ENCODE measurements at regions not wholly inside any gene's neighbourhood (a gene's known extent, or its start where the extent isn't known, plus 50 kb on each side); places are given as distances from the start of the nearest gene placed in this dataset.

DNA sequence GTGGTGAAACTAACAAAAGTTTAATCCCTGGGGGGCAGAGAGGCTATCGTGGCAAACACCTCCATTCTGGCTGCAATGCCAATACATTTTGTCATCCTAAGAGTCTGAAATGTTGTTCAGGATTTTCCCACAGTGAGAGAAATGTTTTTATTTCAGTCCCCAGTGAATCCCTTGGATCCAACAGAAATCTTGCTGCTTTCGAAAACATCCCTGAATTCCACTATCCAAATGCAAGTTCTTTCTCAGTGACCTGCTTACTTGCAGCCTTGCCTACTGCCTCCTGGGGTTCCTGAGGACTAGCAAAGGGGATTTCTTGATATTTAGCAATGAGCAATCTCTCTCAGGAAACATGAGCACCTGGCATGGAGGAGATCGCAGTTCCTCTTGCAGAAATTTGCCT is 202.1 kb upstream of the IRX3 start:
- TF ChIP-seq, protein P1, sequence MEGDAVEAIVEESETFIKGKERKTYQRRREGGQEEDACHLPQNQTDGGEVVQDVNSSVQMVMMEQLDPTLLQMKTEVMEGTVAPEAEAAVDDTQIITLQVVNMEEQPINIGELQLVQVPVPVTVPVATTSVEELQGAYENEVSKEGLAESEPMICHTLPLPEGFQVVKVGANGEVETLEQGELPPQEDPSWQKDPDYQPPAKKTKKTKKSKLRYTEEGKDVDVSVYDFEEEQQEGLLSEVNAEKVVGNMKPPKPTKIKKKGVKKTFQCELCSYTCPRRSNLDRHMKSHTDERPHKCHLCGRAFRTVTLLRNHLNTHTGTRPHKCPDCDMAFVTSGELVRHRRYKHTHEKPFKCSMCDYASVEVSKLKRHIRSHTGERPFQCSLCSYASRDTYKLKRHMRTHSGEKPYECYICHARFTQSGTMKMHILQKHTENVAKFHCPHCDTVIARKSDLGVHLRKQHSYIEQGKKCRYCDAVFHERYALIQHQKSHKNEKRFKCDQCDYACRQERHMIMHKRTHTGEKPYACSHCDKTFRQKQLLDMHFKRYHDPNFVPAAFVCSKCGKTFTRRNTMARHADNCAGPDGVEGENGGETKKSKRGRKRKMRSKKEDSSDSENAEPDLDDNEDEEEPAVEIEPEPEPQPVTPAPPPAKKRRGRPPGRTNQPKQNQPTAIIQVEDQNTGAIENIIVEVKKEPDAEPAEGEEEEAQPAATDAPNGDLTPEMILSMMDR (conservative IDR thresholded peaks at IDR 0.05; ENCODE audit: control insufficient read depth, insufficient read depth, low read depth, low read length) = no peak

DNA sequence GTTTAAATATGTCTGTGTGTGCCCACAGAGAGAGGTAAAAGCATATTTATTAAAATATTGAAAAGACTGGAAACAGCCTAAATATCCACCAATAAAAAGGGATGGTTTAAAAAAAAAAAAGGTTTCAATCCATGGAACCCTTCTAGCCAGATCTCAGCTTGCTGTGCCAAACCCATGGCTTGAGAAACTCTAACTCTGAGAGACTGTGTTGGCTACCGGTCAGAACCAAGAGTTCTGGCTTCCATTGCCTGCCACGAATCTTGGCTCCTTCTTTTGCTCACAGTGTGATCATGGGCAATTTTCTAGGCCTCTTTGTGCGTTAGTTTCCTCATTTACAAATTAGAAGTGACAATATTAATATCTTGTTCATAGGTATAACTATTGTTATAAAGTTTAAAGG is 201.3 kb upstream of the IRX3 start:
- H3K4me3 ChIP-seq (ENCODE audit: control insufficient read depth, low read depth, low read length) = no peak overlapping the region
- DNase-seq (ENCODE audit: low read depth) = no peak
- TF ChIP-seq, protein P1 (conservative IDR thresholded peaks at IDR 0.05; ENCODE audit: control insufficient read depth, insufficient read depth, low read depth, low read length) = no peak

More for the DNA sequence above, 202.1 kb upstream of the IRX3 start:
- peak; percentile 8 for DNase-seq (ENCODE audit: low read depth)
- no peak overlapping the region for H3K4me3 ChIP-seq (ENCODE audit: control insufficient read depth, low read depth, low read length)

GRCh38 chr16:54484700-54485099 is 198.1 kb upstream of the IRX3 start:
- no peak for DNase-seq (ENCODE audit: low read depth)
- H3K4me3 ChIP-seq (ENCODE audit: control insufficient read depth, low read depth, low read length) = no peak overlapping the region
- TF ChIP-seq, protein P1 (conservative IDR thresholded peaks at IDR 0.05; ENCODE audit: control insufficient read depth, insufficient read depth, low read depth, low read length) = no peak

- TF ChIP-seq, protein P1 (conservative IDR thresholded peaks at IDR 0.05; ENCODE audit: control insufficient read depth, insufficient read depth, low read depth, low read length) = no peak
- H3K4me3 ChIP-seq (ENCODE audit: control insufficient read depth, low read depth, low read length) = no peak overlapping the region
- no peak for DNase-seq (ENCODE audit: low read depth)
Measured at GRCh38 chr16:54482892-54483574, 196.4 kb upstream of the IRX3 start.

DNA sequence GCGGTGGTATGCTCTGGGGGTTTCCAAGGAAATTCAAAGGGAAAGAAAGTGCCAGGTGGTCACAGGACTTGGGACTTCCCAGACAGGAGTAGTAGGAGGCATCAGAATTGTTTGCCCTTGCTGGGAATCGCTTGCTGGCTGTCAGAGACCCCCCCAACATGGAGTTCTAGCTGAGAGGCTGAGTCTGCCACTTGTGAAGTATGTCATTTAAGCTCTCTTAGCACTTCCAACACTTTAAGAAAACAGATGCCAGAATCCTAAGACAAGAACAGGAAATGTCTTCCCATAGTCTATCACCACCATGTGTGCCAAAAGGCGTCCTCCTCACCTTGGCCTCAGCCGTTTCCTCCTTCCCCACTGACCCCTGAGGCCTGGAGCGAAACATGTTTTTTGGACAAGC is 193.8 kb upstream of the IRX3 start:
- TF ChIP-seq, protein P1 (conservative IDR thresholded peaks at IDR 0.05; ENCODE audit: control insufficient read depth, insufficient read depth, low read depth, low read length) = no peak
- no peak for DNase-seq (ENCODE audit: low read depth)

GRCh38 chr16:54479546-54479945 is 193.0 kb upstream of the IRX3 start:
- H3K4me3 ChIP-seq (ENCODE audit: control insufficient read depth, low read depth, low read length) = no peak overlapping the region
- TF ChIP-seq, protein P1 (conservative IDR thresholded peaks at IDR 0.05; ENCODE audit: control insufficient read depth, insufficient read depth, low read depth, low read length) = no peak
- DNase-seq (ENCODE audit: low read depth) = no peak

More for the DNA sequence above, 193.8 kb upstream of the IRX3 start:
- H3K4me3 ChIP-seq (ENCODE audit: control insufficient read depth, low read depth, low read length) = no peak overlapping the region
